ENCODE measurements at regions not wholly inside any gene's neighbourhood (a gene's known extent, or its start where the extent isn't known, plus 50 kb on each side); places are given as distances from the start of the nearest gene placed in this dataset.

GRCh38 chr3:86787091-86787490, 203.9 kb downstream of the VGLL3 start:
- Histone ChIP-seq H3K27ac (replicated peaks) (no peak overlapping the region), H3K36me3 (no peaks in the 10 kb centered on the region), H3K4me1 (no peaks in the 10 kb centered on the region), H3K27me3 (ENCODE audit: low read depth) (no peaks in the 10 kb centered on the region), H3K9me3 (replicated peaks) (no peaks in the 10 kb centered on the region), H3K4me3 (no peak overlapping the region)
- no peak for DNase-seq
- intact Hi-C loops (cut with micrococcal nuclease) = no loop called here
- TF ChIP-seq, protein P1, sequence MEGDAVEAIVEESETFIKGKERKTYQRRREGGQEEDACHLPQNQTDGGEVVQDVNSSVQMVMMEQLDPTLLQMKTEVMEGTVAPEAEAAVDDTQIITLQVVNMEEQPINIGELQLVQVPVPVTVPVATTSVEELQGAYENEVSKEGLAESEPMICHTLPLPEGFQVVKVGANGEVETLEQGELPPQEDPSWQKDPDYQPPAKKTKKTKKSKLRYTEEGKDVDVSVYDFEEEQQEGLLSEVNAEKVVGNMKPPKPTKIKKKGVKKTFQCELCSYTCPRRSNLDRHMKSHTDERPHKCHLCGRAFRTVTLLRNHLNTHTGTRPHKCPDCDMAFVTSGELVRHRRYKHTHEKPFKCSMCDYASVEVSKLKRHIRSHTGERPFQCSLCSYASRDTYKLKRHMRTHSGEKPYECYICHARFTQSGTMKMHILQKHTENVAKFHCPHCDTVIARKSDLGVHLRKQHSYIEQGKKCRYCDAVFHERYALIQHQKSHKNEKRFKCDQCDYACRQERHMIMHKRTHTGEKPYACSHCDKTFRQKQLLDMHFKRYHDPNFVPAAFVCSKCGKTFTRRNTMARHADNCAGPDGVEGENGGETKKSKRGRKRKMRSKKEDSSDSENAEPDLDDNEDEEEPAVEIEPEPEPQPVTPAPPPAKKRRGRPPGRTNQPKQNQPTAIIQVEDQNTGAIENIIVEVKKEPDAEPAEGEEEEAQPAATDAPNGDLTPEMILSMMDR (IDR thresholded peaks at IDR 0.05; ENCODE audit: borderline replicate concordance) = no peak

GRCh38 chr3:86785386-86785785, 205.6 kb downstream of the VGLL3 start:
- intact Hi-C loops (cut with micrococcal nuclease) = no loop called here
- H3K36me3 ChIP-seq = no peaks in the 10 kb centered on the region
- no peak overlapping the region for H3K4me3 ChIP-seq
- TF ChIP-seq, protein P1 (IDR thresholded peaks at IDR 0.05; ENCODE audit: borderline replicate concordance) = peak; percentile 38
- H3K4me1 ChIP-seq = no peaks in the 10 kb centered on the region
- DNase-seq = no peak
- H3K27me3 ChIP-seq (ENCODE audit: low read depth) = no peaks in the 10 kb centered on the region
- no peaks in the 10 kb centered on the region for H3K9me3 ChIP-seq (replicated peaks)
- no peak overlapping the region for H3K27ac ChIP-seq (replicated peaks)

DNA sequence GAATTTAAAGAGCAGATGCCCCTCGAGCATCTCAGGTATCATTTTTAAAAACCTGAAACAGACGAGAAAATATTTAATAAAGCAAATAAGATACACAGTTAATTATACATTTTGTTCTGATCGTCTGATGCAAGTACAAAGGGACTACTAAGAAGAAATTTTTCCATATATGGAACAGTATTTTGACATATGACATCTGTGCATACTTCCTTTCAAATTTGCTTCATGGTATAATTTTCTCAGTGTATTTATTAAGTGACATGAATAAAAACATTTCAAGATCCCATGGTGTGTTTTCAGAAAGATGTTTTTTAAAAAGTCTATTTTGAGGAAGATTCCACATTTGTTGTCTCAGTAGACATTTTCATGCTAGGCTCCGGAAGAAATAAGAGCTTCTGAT, 208.1 kb downstream of the VGLL3 start:
- no peak overlapping the region for H3K4me3 ChIP-seq
- TF ChIP-seq, protein P1 (IDR thresholded peaks at IDR 0.05; ENCODE audit: borderline replicate concordance) = no peak
- no peaks in the 10 kb centered on the region for H3K27me3 ChIP-seq (ENCODE audit: low read depth)
- H3K9me3 ChIP-seq (replicated peaks) = no peaks in the 10 kb centered on the region
- no peak for DNase-seq
- intact Hi-C loops (cut with micrococcal nuclease) = no loop called here
- H3K4me1 ChIP-seq = no peaks in the 10 kb centered on the region
- H3K27ac ChIP-seq (replicated peaks) = no peak overlapping the region
- no peaks in the 10 kb centered on the region for H3K36me3 ChIP-seq

DNA sequence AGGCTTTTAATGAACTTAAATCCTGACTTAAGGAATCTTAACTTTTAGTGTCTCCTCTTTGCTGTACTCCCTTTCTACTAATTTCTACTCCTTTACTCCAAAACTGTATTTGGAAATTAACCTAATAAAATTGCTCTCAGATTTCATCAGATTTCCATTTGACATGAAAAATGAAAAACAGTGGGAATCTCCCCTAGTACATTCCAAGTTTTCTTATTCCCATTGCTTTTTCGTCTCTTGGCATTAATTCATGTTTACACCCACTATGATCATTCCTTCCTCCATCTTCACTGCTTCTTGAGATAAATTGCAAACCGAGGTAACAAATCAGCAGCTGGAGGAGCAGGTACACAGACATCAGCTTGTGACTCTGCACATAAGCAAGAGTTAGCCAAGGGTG, 208.7 kb downstream of the VGLL3 start:
- H3K4me3 ChIP-seq = no peak overlapping the region
- H3K36me3 ChIP-seq = no peaks in the 10 kb centered on the region
- H3K9me3 ChIP-seq (replicated peaks) = no peaks in the 10 kb centered on the region
- no peaks in the 10 kb centered on the region for H3K27me3 ChIP-seq (ENCODE audit: low read depth)
- intact Hi-C loops (cut with micrococcal nuclease) = no loop called here
- DNase-seq = no peak
- TF ChIP-seq, protein P1 (IDR thresholded peaks at IDR 0.05; ENCODE audit: borderline replicate concordance) = no peak
- no peak overlapping the region for H3K27ac ChIP-seq (replicated peaks)
- no peaks in the 10 kb centered on the region for H3K4me1 ChIP-seq

DNA sequence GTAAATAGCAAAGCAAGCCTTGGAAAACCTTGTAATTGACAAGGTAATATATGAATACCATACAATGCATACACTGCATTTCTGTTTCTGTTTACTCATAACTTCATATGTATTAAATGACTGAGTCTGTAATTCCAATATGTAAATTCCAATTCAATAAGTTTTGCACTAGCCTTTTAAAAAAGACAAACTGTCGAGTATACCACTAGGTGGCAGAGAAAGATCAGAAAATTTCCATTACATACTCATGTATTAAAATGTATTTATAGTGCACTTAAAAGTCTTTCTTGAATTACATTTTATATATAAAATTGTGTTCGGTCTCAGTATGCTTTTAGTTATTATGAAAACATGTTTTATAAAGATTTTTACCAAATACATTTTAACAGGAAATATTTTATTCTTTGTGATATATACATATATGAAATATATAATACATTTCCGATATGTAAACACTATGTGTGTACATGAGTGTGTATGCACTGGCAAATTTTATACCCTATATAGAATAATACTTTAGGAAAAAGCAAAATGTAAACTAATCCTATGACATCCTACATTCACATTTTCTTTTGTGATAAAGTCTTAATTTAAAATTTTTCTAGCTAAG, 216.8 kb downstream of the VGLL3 start:
- DNase-seq = no peak
- Histone ChIP-seq H3K27me3 (ENCODE audit: low read depth) (no peaks in the 10 kb centered on the region), H3K9me3 (replicated peaks) (no peaks in the 10 kb centered on the region), H3K27ac (replicated peaks) (no peak overlapping the region), H3K4me1 (no peaks in the 10 kb centered on the region), H3K4me3 (no peak overlapping the region), H3K36me3 (no peaks in the 10 kb centered on the region)
- intact Hi-C loops (cut with micrococcal nuclease) = no loop called here
- TF ChIP-seq, protein P1 (IDR thresholded peaks at IDR 0.05; ENCODE audit: borderline replicate concordance) = peak; percentile 55

Data from left ventricle myocardium inferior (tissue), 1 donor.